ENCODE measurements at regions not wholly inside any gene's neighbourhood (a gene's known extent, or its start where the extent isn't known, plus 50 kb on each side); places are given as distances from the start of the nearest gene placed in this dataset.

DNA sequence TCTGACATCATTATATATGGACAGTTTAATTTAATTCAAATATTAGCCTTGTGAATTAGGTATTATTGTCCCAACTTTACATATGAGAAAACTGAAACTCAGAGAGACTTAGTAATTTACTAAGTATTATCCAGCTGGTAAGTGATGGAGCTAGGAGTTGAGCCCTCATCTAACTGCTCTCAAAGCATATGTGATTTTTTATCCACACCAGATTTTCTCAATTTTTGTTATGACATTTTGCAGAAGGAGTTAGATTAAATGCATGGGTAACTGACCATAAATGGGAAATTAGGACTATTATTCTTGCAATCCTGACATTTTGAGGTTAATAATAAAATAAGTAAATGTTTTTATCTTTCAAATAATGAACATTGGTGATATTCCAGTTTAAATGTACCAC lies 778.3 kb upstream of the SORCS1 start:
- Histone ChIP-seq H3K9me3 (ENCODE audit: control insufficient read depth, insufficient read depth, low read depth, low read length) (no peaks in the 10 kb centered on the region), H3K27ac (ENCODE audit: extremely low read depth, low read depth, low read length) (no peak overlapping the region), H3K4me3 (ENCODE audit: low read depth, low read length) (no peak overlapping the region), H3K4me1 (ENCODE audit: control insufficient read depth, insufficient read depth, low read length) (no peaks in the 10 kb centered on the region), H3K36me3 (ENCODE audit: control insufficient read depth in 2 of 2, insufficient read depth in 1 of 2, low read length in 2 of 2) (no peaks in the 10 kb centered on the region)
- TF ChIP-seq GLIS1 (tag by site-specific recombination; IDR thresholded peaks at IDR 0.05), result no peak
- TF ChIP-seq ZNF544 (tag by site-specific recombination; IDR thresholded peaks at IDR 0.05), result no peak
- TF ChIP-seq ZNF785 (tag by site-specific recombination; IDR thresholded peaks at IDR 0.05), result no peak
- TF ChIP-seq SALL2 (tag by site-specific recombination; IDR thresholded peaks at IDR 0.05; ENCODE audit: borderline replicate concordance), result no peak
- no peak for TF ChIP-seq ZNF175 (tag by site-specific recombination; IDR thresholded peaks at IDR 0.05)
- no peak for TF ChIP-seq ZNF624 (tag by site-specific recombination; IDR thresholded peaks at IDR 0.05)
- TF ChIP-seq, protein P1, sequence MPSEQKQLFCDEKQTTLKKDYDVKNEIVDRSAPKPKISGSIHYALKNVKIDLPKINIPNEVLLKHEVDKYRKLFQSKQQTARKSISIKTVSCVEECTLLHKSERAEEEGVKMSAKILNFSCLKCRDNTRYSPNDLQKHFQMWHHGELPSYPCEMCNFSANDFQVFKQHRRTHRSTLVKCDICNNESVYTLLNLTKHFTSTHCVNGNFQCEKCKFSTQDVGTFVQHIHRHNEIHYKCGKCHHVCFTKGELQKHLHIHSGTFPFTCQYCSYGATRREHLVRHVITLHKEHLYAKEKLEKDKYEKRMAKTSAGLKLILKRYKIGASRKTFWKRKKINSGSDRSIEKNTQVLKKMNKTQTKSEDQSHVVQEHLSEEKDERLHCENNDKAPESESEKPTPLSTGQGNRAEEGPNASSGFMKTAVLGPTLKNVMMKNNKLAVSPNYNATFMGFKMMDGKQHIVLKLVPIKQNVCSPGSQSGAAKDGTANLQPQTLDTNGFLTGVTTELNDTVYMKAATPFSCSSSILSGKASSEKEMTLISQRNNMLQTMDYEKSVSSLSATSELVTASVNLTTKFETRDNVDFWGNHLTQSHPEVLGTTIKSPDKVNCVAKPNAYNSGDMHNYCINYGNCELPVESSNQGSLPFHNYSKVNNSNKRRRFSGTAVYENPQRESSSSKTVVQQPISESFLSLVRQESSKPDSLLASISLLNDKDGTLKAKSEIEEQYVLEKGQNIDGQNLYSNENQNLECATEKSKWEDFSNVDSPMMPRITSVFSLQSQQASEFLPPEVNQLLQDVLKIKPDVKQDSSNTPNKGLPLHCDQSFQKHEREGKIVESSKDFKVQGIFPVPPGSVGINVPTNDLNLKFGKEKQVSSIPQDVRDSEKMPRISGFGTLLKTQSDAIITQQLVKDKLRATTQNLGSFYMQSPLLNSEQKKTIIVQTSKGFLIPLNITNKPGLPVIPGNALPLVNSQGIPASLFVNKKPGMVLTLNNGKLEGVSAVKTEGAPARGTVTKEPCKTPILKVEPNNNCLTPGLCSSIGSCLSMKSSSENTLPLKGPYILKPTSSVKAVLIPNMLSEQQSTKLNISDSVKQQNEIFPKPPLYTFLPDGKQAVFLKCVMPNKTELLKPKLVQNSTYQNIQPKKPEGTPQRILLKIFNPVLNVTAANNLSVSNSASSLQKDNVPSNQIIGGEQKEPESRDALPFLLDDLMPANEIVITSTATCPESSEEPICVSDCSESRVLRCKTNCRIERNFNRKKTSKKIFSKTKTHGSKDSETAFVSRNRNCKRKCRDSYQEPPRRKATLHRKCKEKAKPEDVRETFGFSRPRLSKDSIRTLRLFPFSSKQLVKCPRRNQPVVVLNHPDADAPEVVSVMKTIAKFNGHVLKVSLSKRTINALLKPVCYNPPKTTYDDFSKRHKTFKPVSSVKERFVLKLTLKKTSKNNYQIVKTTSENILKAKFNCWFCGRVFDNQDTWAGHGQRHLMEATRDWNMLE (tag by site-specific recombination; conservative IDR thresholded peaks at IDR 0.05; ENCODE audit: low read depth), result no peak
- TF ChIP-seq ZBTB20 (tag by site-specific recombination; IDR thresholded peaks at IDR 0.05), result no peak
- TF ChIP-seq, protein P2, sequence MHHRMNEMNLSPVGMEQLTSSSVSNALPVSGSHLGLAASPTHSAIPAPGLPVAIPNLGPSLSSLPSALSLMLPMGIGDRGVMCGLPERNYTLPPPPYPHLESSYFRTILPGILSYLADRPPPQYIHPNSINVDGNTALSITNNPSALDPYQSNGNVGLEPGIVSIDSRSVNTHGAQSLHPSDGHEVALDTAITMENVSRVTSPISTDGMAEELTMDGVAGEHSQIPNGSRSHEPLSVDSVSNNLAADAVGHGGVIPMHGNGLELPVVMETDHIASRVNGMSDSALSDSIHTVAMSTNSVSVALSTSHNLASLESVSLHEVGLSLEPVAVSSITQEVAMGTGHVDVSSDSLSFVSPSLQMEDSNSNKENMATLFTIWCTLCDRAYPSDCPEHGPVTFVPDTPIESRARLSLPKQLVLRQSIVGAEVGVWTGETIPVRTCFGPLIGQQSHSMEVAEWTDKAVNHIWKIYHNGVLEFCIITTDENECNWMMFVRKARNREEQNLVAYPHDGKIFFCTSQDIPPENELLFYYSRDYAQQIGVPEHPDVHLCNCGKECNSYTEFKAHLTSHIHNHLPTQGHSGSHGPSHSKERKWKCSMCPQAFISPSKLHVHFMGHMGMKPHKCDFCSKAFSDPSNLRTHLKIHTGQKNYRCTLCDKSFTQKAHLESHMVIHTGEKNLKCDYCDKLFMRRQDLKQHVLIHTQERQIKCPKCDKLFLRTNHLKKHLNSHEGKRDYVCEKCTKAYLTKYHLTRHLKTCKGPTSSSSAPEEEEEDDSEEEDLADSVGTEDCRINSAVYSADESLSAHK (tag by site-specific recombination; IDR thresholded peaks at IDR 0.05), result no peak
- TF ChIP-seq ZNF510 (tag by site-specific recombination; IDR thresholded peaks at IDR 0.05; ENCODE audit: insufficient replicate concordance), result no peak
- TF ChIP-seq, protein P3, sequence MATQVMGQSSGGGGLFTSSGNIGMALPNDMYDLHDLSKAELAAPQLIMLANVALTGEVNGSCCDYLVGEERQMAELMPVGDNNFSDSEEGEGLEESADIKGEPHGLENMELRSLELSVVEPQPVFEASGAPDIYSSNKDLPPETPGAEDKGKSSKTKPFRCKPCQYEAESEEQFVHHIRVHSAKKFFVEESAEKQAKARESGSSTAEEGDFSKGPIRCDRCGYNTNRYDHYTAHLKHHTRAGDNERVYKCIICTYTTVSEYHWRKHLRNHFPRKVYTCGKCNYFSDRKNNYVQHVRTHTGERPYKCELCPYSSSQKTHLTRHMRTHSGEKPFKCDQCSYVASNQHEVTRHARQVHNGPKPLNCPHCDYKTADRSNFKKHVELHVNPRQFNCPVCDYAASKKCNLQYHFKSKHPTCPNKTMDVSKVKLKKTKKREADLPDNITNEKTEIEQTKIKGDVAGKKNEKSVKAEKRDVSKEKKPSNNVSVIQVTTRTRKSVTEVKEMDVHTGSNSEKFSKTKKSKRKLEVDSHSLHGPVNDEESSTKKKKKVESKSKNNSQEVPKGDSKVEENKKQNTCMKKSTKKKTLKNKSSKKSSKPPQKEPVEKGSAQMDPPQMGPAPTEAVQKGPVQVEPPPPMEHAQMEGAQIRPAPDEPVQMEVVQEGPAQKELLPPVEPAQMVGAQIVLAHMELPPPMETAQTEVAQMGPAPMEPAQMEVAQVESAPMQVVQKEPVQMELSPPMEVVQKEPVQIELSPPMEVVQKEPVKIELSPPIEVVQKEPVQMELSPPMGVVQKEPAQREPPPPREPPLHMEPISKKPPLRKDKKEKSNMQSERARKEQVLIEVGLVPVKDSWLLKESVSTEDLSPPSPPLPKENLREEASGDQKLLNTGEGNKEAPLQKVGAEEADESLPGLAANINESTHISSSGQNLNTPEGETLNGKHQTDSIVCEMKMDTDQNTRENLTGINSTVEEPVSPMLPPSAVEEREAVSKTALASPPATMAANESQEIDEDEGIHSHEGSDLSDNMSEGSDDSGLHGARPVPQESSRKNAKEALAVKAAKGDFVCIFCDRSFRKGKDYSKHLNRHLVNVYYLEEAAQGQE (tag by site-specific recombination; IDR thresholded peaks at IDR 0.05), result no peak
- TF ChIP-seq, protein P4, sequence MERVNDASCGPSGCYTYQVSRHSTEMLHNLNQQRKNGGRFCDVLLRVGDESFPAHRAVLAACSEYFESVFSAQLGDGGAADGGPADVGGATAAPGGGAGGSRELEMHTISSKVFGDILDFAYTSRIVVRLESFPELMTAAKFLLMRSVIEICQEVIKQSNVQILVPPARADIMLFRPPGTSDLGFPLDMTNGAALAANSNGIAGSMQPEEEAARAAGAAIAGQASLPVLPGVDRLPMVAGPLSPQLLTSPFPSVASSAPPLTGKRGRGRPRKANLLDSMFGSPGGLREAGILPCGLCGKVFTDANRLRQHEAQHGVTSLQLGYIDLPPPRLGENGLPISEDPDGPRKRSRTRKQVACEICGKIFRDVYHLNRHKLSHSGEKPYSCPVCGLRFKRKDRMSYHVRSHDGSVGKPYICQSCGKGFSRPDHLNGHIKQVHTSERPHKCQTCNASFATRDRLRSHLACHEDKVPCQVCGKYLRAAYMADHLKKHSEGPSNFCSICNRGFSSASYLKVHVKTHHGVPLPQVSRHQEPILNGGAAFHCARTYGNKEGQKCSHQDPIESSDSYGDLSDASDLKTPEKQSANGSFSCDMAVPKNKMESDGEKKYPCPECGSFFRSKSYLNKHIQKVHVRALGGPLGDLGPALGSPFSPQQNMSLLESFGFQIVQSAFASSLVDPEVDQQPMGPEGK (tag by site-specific recombination; IDR thresholded peaks at IDR 0.05), result no peak
- ChIA-PET POLR2A (no interaction called here), CTCF (no interaction called here)
